Glutamatergic neuron (in vitro differentiated cells): ENCODE measurements at regions not wholly inside any gene's neighbourhood (a gene's known extent, or its start where the extent isn't known, plus 50 kb on each side); places are given as distances from the start of the nearest gene placed in this dataset.

Experiments used
- DNase-seq: peaks from one replicate; pipeline ENCODE4 v3.0.0; 2022
- H3K27ac Mint-ChIP-seq: one replicate; pipeline ENCODE4 v1.8.0; 2020; ENCODE audit warnings: mild to moderate bottlenecking, mixed read lengths, inconsistent platforms; ENCODE audit not compliant: unreplicated experiment
- H3K27me3 Mint-ChIP-seq: one replicate; pipeline ENCODE4 v1.8.0; 2020; ENCODE audit warnings: mild to moderate bottlenecking, moderate library complexity, mixed read lengths, inconsistent platforms; ENCODE audit not compliant: unreplicated experiment
- H3K36me3 Mint-ChIP-seq: one replicate; pipeline ENCODE4 v1.8.0; 2020; ENCODE audit warnings: mild to moderate bottlenecking, mixed read lengths, inconsistent platforms; ENCODE audit not compliant: unreplicated experiment
- H3K4me1 Mint-ChIP-seq: one replicate; pipeline ENCODE4 v1.8.0; 2020; ENCODE audit warnings: mild to moderate bottlenecking, low read depth, mixed read lengths, inconsistent platforms; ENCODE audit not compliant: unreplicated experiment
- H3K4me3 Mint-ChIP-seq: one replicate; pipeline ENCODE4 v1.8.0; 2020; ENCODE audit warnings: mild to moderate bottlenecking, mixed read lengths, inconsistent platforms; ENCODE audit not compliant: unreplicated experiment
- H3K9me3 Mint-ChIP-seq: one replicate; pipeline ENCODE4 v1.8.0; 2020; ENCODE audit warnings: mild to moderate bottlenecking, moderate library complexity, mixed read lengths, inconsistent platforms; ENCODE audit not compliant: unreplicated experiment
- TF ChIP-seq, protein P1 (sequence below): fragments of 200-600 bp; sonication (generic); IDR thresholded peaks from one replicate; pipeline ENCODE4 v1.5.0; 2021; ENCODE audit not compliant: partially characterized antibody, unreplicated experiment

DNA sequence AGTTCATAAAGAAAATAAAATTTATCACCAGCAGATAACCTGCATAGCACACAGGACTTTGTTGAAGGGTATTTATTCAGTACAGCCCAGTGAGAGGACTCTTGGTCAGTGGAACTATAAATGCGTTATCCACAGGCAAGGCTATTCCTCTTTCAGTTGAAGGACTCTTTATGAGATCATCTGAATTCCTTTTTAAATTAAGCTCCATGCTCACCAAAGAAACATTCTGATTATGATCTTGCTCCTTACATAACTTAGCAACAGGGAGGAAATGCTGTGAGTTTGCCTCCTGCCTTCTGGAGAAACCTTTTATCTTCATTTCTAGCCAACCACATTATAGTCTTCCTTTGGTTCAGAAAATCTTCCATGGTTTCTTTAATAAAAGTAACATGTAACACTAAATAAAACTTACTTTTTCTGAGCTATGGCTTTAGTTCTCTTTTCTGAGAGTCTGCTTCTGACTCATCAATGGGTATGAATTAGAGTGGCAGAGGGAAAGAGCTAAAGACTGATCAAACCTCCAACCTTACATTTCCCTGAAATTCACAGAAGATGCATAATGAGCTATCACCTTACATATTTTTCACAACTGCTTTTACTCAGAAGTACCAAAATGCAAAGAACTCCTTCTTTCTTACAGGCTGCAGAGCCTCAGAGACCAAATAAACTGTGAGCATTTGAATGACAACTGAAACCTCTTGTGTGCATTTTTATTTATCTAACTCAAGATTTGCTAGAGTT lies 267.2 kb downstream of the ADGRG6 start:
- TF ChIP-seq, protein P1, sequence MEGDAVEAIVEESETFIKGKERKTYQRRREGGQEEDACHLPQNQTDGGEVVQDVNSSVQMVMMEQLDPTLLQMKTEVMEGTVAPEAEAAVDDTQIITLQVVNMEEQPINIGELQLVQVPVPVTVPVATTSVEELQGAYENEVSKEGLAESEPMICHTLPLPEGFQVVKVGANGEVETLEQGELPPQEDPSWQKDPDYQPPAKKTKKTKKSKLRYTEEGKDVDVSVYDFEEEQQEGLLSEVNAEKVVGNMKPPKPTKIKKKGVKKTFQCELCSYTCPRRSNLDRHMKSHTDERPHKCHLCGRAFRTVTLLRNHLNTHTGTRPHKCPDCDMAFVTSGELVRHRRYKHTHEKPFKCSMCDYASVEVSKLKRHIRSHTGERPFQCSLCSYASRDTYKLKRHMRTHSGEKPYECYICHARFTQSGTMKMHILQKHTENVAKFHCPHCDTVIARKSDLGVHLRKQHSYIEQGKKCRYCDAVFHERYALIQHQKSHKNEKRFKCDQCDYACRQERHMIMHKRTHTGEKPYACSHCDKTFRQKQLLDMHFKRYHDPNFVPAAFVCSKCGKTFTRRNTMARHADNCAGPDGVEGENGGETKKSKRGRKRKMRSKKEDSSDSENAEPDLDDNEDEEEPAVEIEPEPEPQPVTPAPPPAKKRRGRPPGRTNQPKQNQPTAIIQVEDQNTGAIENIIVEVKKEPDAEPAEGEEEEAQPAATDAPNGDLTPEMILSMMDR = no peak
- H3K27ac Mint-ChIP-seq = no peak overlapping the region
- no peaks in the 10 kb centered on the region for H3K9me3 Mint-ChIP-seq
- H3K27me3 Mint-ChIP-seq = no peaks in the 10 kb centered on the region
- no peak for DNase-seq
- H3K36me3 Mint-ChIP-seq = peaks cover 6% of the 10 kb centered on the region
- H3K4me1 Mint-ChIP-seq = no peaks in the 10 kb centered on the region
- H3K4me3 Mint-ChIP-seq = no peak overlapping the region

DNA sequence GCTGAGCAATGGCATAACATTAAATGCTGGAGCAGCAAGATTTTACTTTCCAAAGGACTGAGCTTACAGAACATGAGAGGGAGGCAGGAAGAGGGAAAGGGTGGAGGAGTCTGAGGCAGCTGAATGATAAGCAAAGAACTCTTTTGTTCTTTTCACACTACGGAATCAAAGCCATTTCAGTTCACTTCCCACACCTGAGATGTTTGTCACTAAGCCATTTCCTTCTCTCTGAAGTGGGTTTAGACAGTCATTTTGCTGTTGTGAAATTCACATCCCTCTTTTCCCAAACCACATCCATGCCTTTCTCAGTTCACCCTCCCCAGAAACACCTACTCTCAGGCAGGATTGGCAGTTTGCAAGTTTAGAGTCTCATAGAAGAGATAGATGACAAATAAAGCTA lies 267.9 kb downstream of the ADGRG6 start:
- peaks cover 6% of the 10 kb centered on the region for H3K36me3 Mint-ChIP-seq
- TF ChIP-seq, protein P1 = no peak
- no peaks in the 10 kb centered on the region for H3K9me3 Mint-ChIP-seq
- H3K4me1 Mint-ChIP-seq = no peaks in the 10 kb centered on the region
- DNase-seq = no peak
- H3K4me3 Mint-ChIP-seq = no peak overlapping the region
- no peaks in the 10 kb centered on the region for H3K27me3 Mint-ChIP-seq
- no peak overlapping the region for H3K27ac Mint-ChIP-seq

DNA sequence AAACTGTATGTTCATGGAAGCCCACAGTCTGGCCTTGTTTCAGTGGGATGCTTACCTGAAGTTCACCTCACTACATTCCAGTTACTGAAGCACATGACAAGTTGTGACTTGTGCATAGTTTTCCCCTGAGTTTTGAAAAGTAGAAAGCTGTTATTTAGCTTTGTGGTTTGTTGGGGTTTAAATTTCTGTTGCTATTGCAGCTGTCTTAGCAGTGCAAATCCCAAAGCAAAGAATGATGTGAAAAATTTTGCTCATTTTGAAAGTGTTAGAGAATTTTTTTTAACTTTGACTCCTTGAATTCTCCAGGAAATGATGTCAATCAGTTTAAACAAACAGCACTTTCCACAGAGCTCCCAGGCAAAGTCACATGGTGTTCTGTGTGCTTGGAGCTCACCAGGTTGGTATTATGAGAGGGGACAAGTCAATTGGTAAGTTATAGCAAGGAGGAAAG lies 268.4 kb downstream of the ADGRG6 start:
- no peak overlapping the region for H3K27ac Mint-ChIP-seq
- H3K36me3 Mint-ChIP-seq = peaks cover 6% of the 10 kb centered on the region

DNA sequence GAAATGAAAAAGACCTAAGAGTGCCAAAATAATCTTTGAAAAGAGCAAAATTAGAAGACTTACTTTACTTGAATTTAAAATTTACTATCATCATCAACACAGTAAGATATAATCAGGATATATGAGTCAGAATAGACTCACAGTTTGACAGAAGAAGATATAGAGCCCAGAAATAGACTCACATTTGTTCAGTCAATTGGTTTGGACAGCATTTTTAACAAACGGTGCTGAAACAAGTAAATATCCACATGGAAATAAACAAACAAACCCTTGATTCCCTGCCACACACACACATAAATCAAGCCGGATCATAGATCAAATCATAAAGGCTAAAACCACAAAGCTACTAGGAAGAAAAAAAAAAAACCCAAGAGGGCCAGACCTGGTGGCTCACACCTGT lies 291.1 kb downstream of the ADGRG6 start:
- TF ChIP-seq, protein P1 = no peak
- DNase-seq = no peak
- no peaks in the 10 kb centered on the region for H3K4me1 Mint-ChIP-seq
- no peaks in the 10 kb centered on the region for H3K9me3 Mint-ChIP-seq
- peaks cover 2% of the 10 kb centered on the region for H3K27me3 Mint-ChIP-seq
- no peak overlapping the region for H3K4me3 Mint-ChIP-seq
- no peak overlapping the region for H3K27ac Mint-ChIP-seq
- H3K36me3 Mint-ChIP-seq = no peaks in the 10 kb centered on the region

More for the DNA sequence above, 268.4 kb downstream of the ADGRG6 start:
- H3K27me3 Mint-ChIP-seq = no peaks in the 10 kb centered on the region
- no peak for DNase-seq
- H3K4me1 Mint-ChIP-seq = no peaks in the 10 kb centered on the region
- H3K9me3 Mint-ChIP-seq = no peaks in the 10 kb centered on the region
- TF ChIP-seq, protein P1 = no peak
- H3K4me3 Mint-ChIP-seq = no peak overlapping the region

DNA sequence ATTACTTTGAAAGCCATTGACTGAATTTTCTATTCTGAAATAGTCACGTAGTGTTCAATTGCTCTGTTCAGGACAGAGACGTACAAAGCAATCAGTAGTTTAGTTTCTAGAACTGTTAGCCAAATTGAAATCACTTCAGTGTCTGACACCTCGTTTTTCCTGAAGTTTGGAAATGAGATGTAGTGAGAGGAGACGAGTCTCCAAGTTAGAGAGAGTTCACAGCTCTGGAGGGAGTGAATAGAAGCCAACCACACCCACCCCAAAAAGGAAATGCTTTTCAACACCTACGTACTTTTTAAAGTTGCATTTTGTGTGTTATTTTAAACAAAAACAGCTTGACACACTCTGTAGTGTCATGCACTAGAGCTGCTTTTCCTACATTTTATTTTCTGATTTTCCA lies 296.0 kb downstream of the ADGRG6 start:
- Mint-ChIP-seq H3K4me1 (no peaks in the 10 kb centered on the region), H3K4me3 (no peak overlapping the region), H3K9me3 (no peaks in the 10 kb centered on the region), H3K27me3 (peaks cover 2% of the 10 kb centered on the region), H3K27ac (no peak overlapping the region), H3K36me3 (no peaks in the 10 kb centered on the region)
- DNase-seq = no peak
- TF ChIP-seq, protein P1 = no peak
